ENCODE measurements at regions not wholly inside any gene's neighbourhood (a gene's known extent, or its start where the extent isn't known, plus 50 kb on each side); places are given as distances from the start of the nearest gene placed in this dataset.

DNA sequence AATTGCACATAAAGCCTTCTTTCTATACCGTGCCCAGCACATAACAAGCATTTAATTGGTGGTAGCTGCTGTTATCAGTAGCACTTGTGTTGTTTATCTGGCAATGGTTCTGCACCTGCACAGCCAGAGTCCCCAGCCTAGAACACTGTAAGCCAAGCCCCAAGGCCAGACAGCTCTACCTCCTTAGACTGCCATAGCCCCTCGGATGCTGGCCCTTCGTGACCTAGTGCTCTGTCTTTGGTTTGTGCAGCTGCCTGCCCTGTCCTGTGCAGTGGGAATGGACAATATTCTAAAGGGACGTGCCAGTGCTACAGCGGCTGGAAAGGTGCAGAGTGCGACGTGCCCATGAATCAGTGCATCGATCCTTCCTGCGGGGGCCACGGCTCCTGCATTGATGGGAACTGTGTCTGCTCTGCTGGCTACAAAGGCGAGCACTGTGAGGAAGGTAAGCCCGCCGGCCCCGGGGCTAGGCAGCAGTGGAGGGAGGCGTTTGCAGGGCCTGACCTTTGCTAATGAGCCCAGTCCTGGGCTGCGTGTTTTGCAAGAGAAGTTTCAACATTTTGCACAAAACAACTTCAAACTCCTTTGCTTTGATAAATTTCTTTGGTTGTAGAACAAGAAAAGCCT lies 173.3 kb upstream of the WWC1 start:
- no CpG with 5 or more reads among the region's 16 CpGs for WGBS (ENCODE audit: extremely low coverage, insufficient coverage, insufficient read length)
- no peak overlapping the region for H2BK5ac ChIP-seq (ENCODE audit: low read depth, low read length, poor library complexity)
- H3K9me3 ChIP-seq (ENCODE audit: insufficient read depth, low read depth, low read length) = no peaks in the 10 kb centered on the region
- no peak overlapping the region for H2AFZ ChIP-seq (ENCODE audit: insufficient read depth, low read length, poor library complexity)
- no peaks in the 10 kb centered on the region for H3K79me2 ChIP-seq (ENCODE audit: control insufficient read depth, insufficient read depth, low read length, poor library complexity)
- DNase-seq = no peak
- peaks cover 4 to 5% of the 10 kb centered on the region in 2 experiments for H3K4me1 ChIP-seq (ENCODE audit: control insufficient read depth in 1 of 2, insufficient read depth in 2 of 2, low read length in 2 of 2)
- H3K18ac ChIP-seq (ENCODE audit: low read length) = no peak overlapping the region
- H3K4me3 ChIP-seq (ENCODE audit: low read depth, low read length) = no peak overlapping the region
- H3K14ac ChIP-seq (ENCODE audit: low read length) = no peak overlapping the region
- no peak overlapping the region for H4K91ac ChIP-seq (ENCODE audit: low read depth, low read length)
- H4K12ac ChIP-seq (ENCODE audit: low read depth, low read length) = no peak overlapping the region
- H2BK120ac ChIP-seq (ENCODE audit: insufficient read depth, low read length, poor library complexity) = no peak overlapping the region
- no peak overlapping the region for H2AK5ac ChIP-seq (ENCODE audit: low read length)
- no peak overlapping the region for H3K4me2 ChIP-seq (ENCODE audit: low read length)
- no peak overlapping the region for H3K27ac ChIP-seq (ENCODE audit: low read depth, low read length)
- no peaks in the 10 kb centered on the region for H3K27me3 ChIP-seq (ENCODE audit: insufficient read depth, low read length)
- H3K23ac ChIP-seq (ENCODE audit: low read length) = no peak overlapping the region
- H2BK12ac ChIP-seq (ENCODE audit: low read length) = no peak overlapping the region
- H4K8ac ChIP-seq (ENCODE audit: low read depth, low read length) = no peak overlapping the region
- no peaks in the 10 kb centered on the region for H3K36me3 ChIP-seq (ENCODE audit: control insufficient read depth in 1 of 2, insufficient read depth in 2 of 2, low read length in 2 of 2)
- no peak overlapping the region for H3K9ac ChIP-seq (ENCODE audit: low read length)
- no peak overlapping the region for H3K4ac ChIP-seq (ENCODE audit: low read depth, low read length)
- H3K79me1 ChIP-seq (ENCODE audit: low read length) = no peaks in the 10 kb centered on the region

DNA sequence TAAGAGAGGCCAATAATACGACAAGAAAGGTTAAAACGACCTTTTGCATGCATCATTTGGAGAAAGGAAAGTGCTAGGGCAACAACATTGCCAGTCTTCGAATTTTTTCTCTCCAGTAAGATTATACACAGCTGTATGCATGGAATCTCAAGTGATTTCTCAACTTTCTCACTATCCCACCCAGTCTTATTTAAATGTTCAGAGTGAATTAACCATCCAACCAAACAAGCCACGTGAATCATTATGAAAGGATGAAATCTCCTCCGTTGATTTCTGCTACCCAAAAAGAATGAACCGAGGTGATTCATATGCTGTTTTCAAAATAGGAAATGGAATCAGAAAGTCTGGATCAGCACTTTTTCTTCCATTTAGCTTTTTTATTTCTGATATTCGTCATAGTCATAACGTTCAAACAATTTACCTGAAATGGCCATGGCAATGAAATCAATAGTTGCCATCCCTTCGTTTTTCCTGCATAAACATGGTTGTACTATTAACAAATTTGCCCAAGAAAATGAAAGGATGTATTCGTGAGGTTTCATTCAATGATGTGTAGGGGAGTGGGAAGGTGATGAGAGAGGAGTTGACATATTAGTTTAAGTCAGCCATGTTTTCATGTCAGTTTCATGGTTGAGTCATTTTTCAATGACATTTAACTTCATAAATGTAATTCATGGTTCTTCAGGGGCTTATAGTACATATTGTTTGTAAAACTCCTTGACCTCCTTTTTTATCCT lies 170.9 kb upstream of the WWC1 start:
- Histone ChIP-seq H3K18ac (ENCODE audit: low read length) (no peak overlapping the region), H3K4ac (ENCODE audit: low read depth, low read length) (no peak overlapping the region), H2AFZ (ENCODE audit: insufficient read depth, low read length, poor library complexity) (no peak overlapping the region), H2AK5ac (ENCODE audit: low read length) (no peak overlapping the region), H4K91ac (ENCODE audit: low read depth, low read length) (no peak overlapping the region), H3K36me3 (ENCODE audit: control insufficient read depth in 1 of 2, insufficient read depth in 2 of 2, low read length in 2 of 2) (no peaks in the 10 kb centered on the region), H3K9me3 (ENCODE audit: insufficient read depth, low read depth, low read length) (no peaks in the 10 kb centered on the region), H4K12ac (ENCODE audit: low read depth, low read length) (no peak overlapping the region), H3K4me2 (ENCODE audit: low read length) (no peak overlapping the region), H3K27ac (ENCODE audit: low read depth, low read length) (no peak overlapping the region), H2BK12ac (ENCODE audit: low read length) (no peak overlapping the region), H3K79me2 (ENCODE audit: control insufficient read depth, insufficient read depth, low read length, poor library complexity) (no peaks in the 10 kb centered on the region), H3K23ac (ENCODE audit: low read length) (no peak overlapping the region), H4K8ac (ENCODE audit: low read depth, low read length) (no peak overlapping the region), H2BK120ac (ENCODE audit: insufficient read depth, low read length, poor library complexity) (no peak overlapping the region), H3K4me1 (ENCODE audit: control insufficient read depth in 1 of 2, insufficient read depth in 2 of 2, low read length in 2 of 2) (peaks cover 4 to 5% of the 10 kb centered on the region in 2 experiments), H3K9ac (ENCODE audit: low read length) (no peak overlapping the region), H3K4me3 (ENCODE audit: low read depth, low read length) (no peak overlapping the region), H3K14ac (ENCODE audit: low read length) (no peak overlapping the region), H2BK5ac (ENCODE audit: low read depth, low read length, poor library complexity) (no peak overlapping the region), H3K79me1 (ENCODE audit: low read length) (no peaks in the 10 kb centered on the region), H3K27me3 (ENCODE audit: insufficient read depth, low read length) (no peaks in the 10 kb centered on the region)
- no peak for DNase-seq
- WGBS (ENCODE audit: extremely low coverage, insufficient coverage, insufficient read length) = 100% methylated on average over 1 of the region's 10 CpGs

DNA sequence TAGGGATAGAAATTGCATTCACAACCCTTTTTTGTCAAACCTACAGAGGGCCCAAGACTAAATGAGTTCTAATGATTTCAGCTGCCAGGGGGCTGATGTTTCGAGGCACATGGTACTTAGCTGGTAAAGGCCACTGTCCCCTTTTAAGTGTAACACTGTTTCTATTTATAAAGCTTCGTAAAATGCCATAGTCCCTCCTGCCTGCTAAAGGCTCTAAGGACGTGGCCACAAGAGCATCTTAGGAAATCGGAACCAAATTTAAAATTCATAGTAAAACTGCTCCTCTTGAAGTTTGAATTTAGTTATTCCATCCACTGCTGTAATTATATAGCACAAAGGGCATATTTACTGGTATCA lies 170.3 kb upstream of the WWC1 start:
- Histone ChIP-seq H3K4ac (ENCODE audit: low read depth, low read length) (no peak overlapping the region), H4K12ac (ENCODE audit: low read depth, low read length) (no peak overlapping the region), H2BK5ac (ENCODE audit: low read depth, low read length, poor library complexity) (no peak overlapping the region), H4K8ac (ENCODE audit: low read depth, low read length) (no peak overlapping the region), H3K4me3 (ENCODE audit: low read depth, low read length) (no peak overlapping the region), H3K9me3 (ENCODE audit: insufficient read depth, low read depth, low read length) (no peaks in the 10 kb centered on the region), H3K4me2 (ENCODE audit: low read length) (no peak overlapping the region), H4K91ac (ENCODE audit: low read depth, low read length) (no peak overlapping the region), H2BK12ac (ENCODE audit: low read length) (no peak overlapping the region), H3K27ac (ENCODE audit: low read depth, low read length) (no peak overlapping the region), H3K18ac (ENCODE audit: low read length) (no peak overlapping the region), H3K79me2 (ENCODE audit: control insufficient read depth, insufficient read depth, low read length, poor library complexity) (no peaks in the 10 kb centered on the region), H3K4me1 (ENCODE audit: control insufficient read depth in 1 of 2, insufficient read depth in 2 of 2, low read length in 2 of 2) (peaks cover 4 to 9% of the 10 kb centered on the region in 2 experiments), H3K36me3 (ENCODE audit: control insufficient read depth in 1 of 2, insufficient read depth in 2 of 2, low read length in 2 of 2) (no peaks in the 10 kb centered on the region), H2AFZ (ENCODE audit: insufficient read depth, low read length, poor library complexity) (no peak overlapping the region), H2BK120ac (ENCODE audit: insufficient read depth, low read length, poor library complexity) (no peak overlapping the region), H3K14ac (ENCODE audit: low read length) (no peak overlapping the region), H3K27me3 (ENCODE audit: insufficient read depth, low read length) (no peaks in the 10 kb centered on the region), H2AK5ac (ENCODE audit: low read length) (no peak overlapping the region), H3K23ac (ENCODE audit: low read length) (no peak overlapping the region), H3K9ac (ENCODE audit: low read length) (no peak overlapping the region), H3K79me1 (ENCODE audit: low read length) (no peaks in the 10 kb centered on the region)
- DNase-seq = no peak
- WGBS (ENCODE audit: extremely low coverage, insufficient coverage, insufficient read length) = no CpG with 5 or more reads among the region's 4 CpGs

DNA sequence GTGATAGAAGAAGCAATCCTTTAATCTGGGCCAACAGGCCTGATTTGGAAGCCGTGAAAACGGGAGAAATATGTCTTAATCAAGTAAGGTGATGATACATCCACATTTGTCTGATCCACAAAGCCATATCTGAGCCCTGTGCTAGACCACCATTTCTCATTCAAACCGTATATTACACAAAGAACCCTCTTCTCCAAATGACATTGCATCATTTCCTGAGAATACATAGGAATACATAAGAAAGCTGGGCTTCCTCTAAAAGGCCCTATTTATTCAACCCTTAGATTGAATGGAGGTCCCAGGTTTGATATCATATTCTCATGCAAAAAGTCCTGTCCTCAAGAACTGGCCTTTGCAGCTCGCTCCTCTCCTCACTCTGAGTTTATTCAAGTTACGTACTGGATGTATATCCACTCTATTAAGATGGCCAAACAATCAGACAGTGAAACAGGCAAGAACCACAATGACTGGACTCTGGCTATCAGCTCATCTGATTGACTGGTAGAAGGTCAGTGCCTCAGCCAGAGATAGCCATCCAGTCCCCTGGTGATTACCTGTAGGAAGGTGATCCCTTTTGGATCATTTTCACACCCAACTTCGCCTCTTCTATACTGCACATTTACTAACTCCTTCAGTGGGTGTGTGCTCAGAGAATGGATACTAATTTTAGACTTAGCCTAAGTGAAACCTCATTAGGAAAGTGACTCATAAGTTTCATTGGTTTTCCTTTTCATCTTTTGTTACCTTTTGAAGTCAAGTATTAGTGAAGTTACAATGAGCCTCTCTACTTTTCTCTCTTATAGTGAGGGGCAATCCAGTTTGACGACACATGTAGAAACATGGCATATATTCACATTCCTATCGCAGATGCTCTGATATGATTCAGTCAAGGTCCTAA lies 167.6 kb upstream of the WWC1 start:
- no peak overlapping the region for H4K12ac ChIP-seq (ENCODE audit: low read depth, low read length)
- H3K14ac ChIP-seq (ENCODE audit: low read length) = no peak overlapping the region
- H3K18ac ChIP-seq (ENCODE audit: low read length) = no peak overlapping the region
- H2BK120ac ChIP-seq (ENCODE audit: insufficient read depth, low read length, poor library complexity) = no peak overlapping the region
- H3K4me2 ChIP-seq (ENCODE audit: low read length) = no peak overlapping the region
- no peaks in the 10 kb centered on the region for H3K79me2 ChIP-seq (ENCODE audit: control insufficient read depth, insufficient read depth, low read length, poor library complexity)
- H3K79me1 ChIP-seq (ENCODE audit: low read length) = no peaks in the 10 kb centered on the region
- no peak overlapping the region for H3K4me3 ChIP-seq (ENCODE audit: low read depth, low read length)
- no peak overlapping the region for H2AK5ac ChIP-seq (ENCODE audit: low read length)
- H2BK12ac ChIP-seq (ENCODE audit: low read length) = no peak overlapping the region
- no peak overlapping the region for H4K91ac ChIP-seq (ENCODE audit: low read depth, low read length)
- H3K27me3 ChIP-seq (ENCODE audit: insufficient read depth, low read length) = no peaks in the 10 kb centered on the region
- H3K36me3 ChIP-seq (ENCODE audit: control insufficient read depth in 1 of 2, insufficient read depth in 2 of 2, low read length in 2 of 2) = no peaks in the 10 kb centered on the region
- H3K4me1 ChIP-seq (ENCODE audit: control insufficient read depth in 1 of 2, insufficient read depth in 2 of 2, low read length in 2 of 2) = peaks cover 0 to 4% of the 10 kb centered on the region in 2 experiments
- no peak overlapping the region for H3K27ac ChIP-seq (ENCODE audit: low read depth, low read length)
- H2BK5ac ChIP-seq (ENCODE audit: low read depth, low read length, poor library complexity) = no peak overlapping the region
- H3K9me3 ChIP-seq (ENCODE audit: insufficient read depth, low read depth, low read length) = no peaks in the 10 kb centered on the region
- no peak overlapping the region for H2AFZ ChIP-seq (ENCODE audit: insufficient read depth, low read length, poor library complexity)
- H3K23ac ChIP-seq (ENCODE audit: low read length) = no peak overlapping the region
- no peak overlapping the region for H4K8ac ChIP-seq (ENCODE audit: low read depth, low read length)
- H3K4ac ChIP-seq (ENCODE audit: low read depth, low read length) = no peak overlapping the region
- DNase-seq = no peak
- no peak overlapping the region for H3K9ac ChIP-seq (ENCODE audit: low read length)
- WGBS (ENCODE audit: extremely low coverage, insufficient coverage, insufficient read length) = no CpG with 5 or more reads among the region's 8 CpGs

All from trophoblast cell (in vitro differentiated cells and primary cell).